HL-60 (cell line): ENCODE measurements at regions not wholly inside any gene's neighbourhood (a gene's known extent, or its start where the extent isn't known, plus 50 kb on each side); places are given as distances from the start of the nearest gene placed in this dataset.

Experiments used
- POLR2AphosphoS5 ChIP-seq: IDR thresholded peaks from 2 replicates; pipeline ENCODE4 v1.6.1; 2012; ENCODE audit warnings: low read depth
- TF ChIP-seq, protein P1 (sequence below): IDR thresholded peaks from one replicate; pipeline ENCODE4 v1.5.1; 2011; ENCODE audit warnings: low read length, control low read depth, inconsistent platforms; ENCODE audit not compliant: insufficient read depth

DNA sequence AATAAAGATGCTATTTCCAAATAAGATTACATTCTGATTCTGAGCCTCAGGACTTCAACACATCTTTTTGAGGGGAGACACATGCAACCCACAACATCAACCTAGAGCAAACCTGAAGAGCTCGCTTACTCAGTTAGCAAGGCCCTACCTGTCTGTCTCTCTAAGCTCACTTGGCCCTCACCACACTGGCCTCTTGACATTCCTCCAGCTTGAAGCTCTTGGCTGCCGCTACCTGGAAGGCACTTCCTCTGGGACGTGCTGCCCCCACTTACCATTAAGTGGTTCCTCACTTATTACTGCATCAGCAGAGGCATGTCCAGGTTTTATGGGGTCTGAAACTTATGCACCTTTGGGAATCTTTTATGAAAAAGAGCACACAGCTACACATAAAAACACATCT, 354.8 kb downstream of the GALC start:
- TF ChIP-seq, protein P1, sequence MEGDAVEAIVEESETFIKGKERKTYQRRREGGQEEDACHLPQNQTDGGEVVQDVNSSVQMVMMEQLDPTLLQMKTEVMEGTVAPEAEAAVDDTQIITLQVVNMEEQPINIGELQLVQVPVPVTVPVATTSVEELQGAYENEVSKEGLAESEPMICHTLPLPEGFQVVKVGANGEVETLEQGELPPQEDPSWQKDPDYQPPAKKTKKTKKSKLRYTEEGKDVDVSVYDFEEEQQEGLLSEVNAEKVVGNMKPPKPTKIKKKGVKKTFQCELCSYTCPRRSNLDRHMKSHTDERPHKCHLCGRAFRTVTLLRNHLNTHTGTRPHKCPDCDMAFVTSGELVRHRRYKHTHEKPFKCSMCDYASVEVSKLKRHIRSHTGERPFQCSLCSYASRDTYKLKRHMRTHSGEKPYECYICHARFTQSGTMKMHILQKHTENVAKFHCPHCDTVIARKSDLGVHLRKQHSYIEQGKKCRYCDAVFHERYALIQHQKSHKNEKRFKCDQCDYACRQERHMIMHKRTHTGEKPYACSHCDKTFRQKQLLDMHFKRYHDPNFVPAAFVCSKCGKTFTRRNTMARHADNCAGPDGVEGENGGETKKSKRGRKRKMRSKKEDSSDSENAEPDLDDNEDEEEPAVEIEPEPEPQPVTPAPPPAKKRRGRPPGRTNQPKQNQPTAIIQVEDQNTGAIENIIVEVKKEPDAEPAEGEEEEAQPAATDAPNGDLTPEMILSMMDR = no peak
- no peak for TF ChIP-seq POLR2AphosphoS5
